Loucy (cell line): ENCODE measurements at regions not wholly inside any gene's neighbourhood (a gene's known extent, or its start where the extent isn't known, plus 50 kb on each side); places are given as distances from the start of the nearest gene placed in this dataset.
A peak's percentile ranks its signal among the peaks of the same experiment; 100 is the strongest.

ENCODE experiments used
- H2AFZ ChIP-seq: fragments of 200-600 bp; sonication (generic); 2 replicates; pipeline ENCODE4 v1.6.0; 2016; ENCODE audit warnings: antibody characterized with exemption, mild to moderate bottlenecking, low read length, moderate library complexity
- H3F3A ChIP-seq: fragments of 200-600 bp; 2 replicates; pipeline ENCODE4 v1.6.0; 2016; ENCODE audit warnings: antibody characterized with exemption, low read depth, mild to moderate bottlenecking
- H3K27me3 ChIP-seq: fragments of 200-600 bp; sonication (generic); 2 replicates; pipeline ENCODE4 v1.6.1; 2014; ENCODE audit warnings: low read length, mild to moderate bottlenecking; ENCODE audit not compliant: insufficient read depth, poor library complexity, severe bottlenecking
- H3K36me3 ChIP-seq: fragments of 200-600 bp; sonication (generic); 2 replicates; pipeline ENCODE4 v1.6.1; 2016; ENCODE audit warnings: low read length; ENCODE audit not compliant: insufficient read depth
- H3K4me1 ChIP-seq: fragments of 200-600 bp; sonication (generic); 2 replicates; pipeline ENCODE4 v1.5.1; 2014; ENCODE audit warnings: low read length, mild to moderate bottlenecking; ENCODE audit not compliant: insufficient read depth, poor library complexity, severe bottlenecking
- H3K4me2 ChIP-seq: fragments of 200-600 bp; sonication (generic); 2 replicates; pipeline ENCODE4 v1.6.0; 2014; ENCODE audit warnings: antibody characterized with exemption, low read length, low read depth, mild to moderate bottlenecking; ENCODE audit not compliant: poor library complexity, severe bottlenecking
- H3K4me3 ChIP-seq: fragments of 200-600 bp; sonication (generic); 2 replicates; pipeline ENCODE4 v1.5.1; 2014; ENCODE audit warnings: low read length, mild to moderate bottlenecking, mixed read lengths; ENCODE audit not compliant: poor library complexity, severe bottlenecking
- H3K79me2 ChIP-seq: fragments of 200-600 bp; sonication (generic); 2 replicates; pipeline ENCODE4 v1.6.1; 2014; ENCODE audit warnings: low read length; ENCODE audit not compliant: insufficient read depth
- H3K9ac ChIP-seq: fragments of 200-600 bp; sonication (generic); 2 replicates; pipeline ENCODE4 v1.6.0; 2014; ENCODE audit warnings: mild to moderate bottlenecking, low read depth, low read length, moderate library complexity; ENCODE audit not compliant: poor library complexity, severe bottlenecking
- H3K9me2 ChIP-seq: fragments of 200-600 bp; sonication (generic); replicated peaks from 2 replicates; pipeline ENCODE4 v1.6.1; 2016; ENCODE audit warnings: low read depth, low read length, mixed read lengths
- H3K9me3 ChIP-seq: fragments of 200-600 bp; sonication (generic); 2 replicates; pipeline ENCODE4 v1.6.1; 2014; ENCODE audit warnings: mild to moderate bottlenecking, antibody characterized with exemption, low read length, low read depth; ENCODE audit not compliant: insufficient read depth
- H4K20me1 ChIP-seq: fragments of 200-600 bp; sonication (generic); 2 replicates; pipeline ENCODE4 v1.6.0; 2014; ENCODE audit warnings: antibody characterized with exemption, low read length, mild to moderate bottlenecking; ENCODE audit not compliant: insufficient read depth, poor library complexity, severe bottlenecking
- CTCF ChIP-seq: fragments of 200-600 bp; sonication (generic); conservative IDR thresholded peaks from 2 replicates; pipeline ENCODE4 v1.5.1; 2014; ENCODE audit warnings: mild to moderate bottlenecking, antibody characterized with exemption, low read length
- EZH2phosphoT487 ChIP-seq: fragments of 200-600 bp; IDR thresholded peaks from 2 replicates; pipeline ENCODE4 v1.6.1; 2018; ENCODE audit warnings: antibody characterized with exemption, mild to moderate bottlenecking, moderate library complexity, borderline replicate concordance

- no peak overlapping the region for H3K4me2 ChIP-seq
- H4K20me1 ChIP-seq: no peaks in the 10 kb centered on the region
- H3F3A ChIP-seq: no peaks in the 10 kb centered on the region
- H2AFZ ChIP-seq: no peak overlapping the region
- H3K9me3 ChIP-seq: no peaks in the 10 kb centered on the region
- H3K4me1 ChIP-seq: peaks cover 6% of the 10 kb centered on the region
- no peaks in the 10 kb centered on the region for H3K27me3 ChIP-seq
- no peak overlapping the region for H3K4me3 ChIP-seq
- no peaks in the 10 kb centered on the region for H3K9me2 ChIP-seq
- TF ChIP-seq EZH2phosphoT487 (no peak), CTCF (no peak)
- H3K9ac ChIP-seq: no peak overlapping the region
- H3K36me3 ChIP-seq: no peaks in the 10 kb centered on the region
- no peaks in the 10 kb centered on the region for H3K79me2 ChIP-seq
Measured at GRCh38 chr2:126775300-126775985, 119.5 kb downstream of the GYPC start.

GRCh38 chr2:126776255-126776654, 120.3 kb downstream of the GYPC start:
- Histone ChIP-seq H3K79me2 (no peaks in the 10 kb centered on the region), H3K9me2 (no peaks in the 10 kb centered on the region), H3K36me3 (no peaks in the 10 kb centered on the region), H3K4me1 (peaks cover 6% of the 10 kb centered on the region), H3F3A (no peaks in the 10 kb centered on the region), H3K4me2 (no peak overlapping the region), H4K20me1 (no peaks in the 10 kb centered on the region), H3K9me3 (no peaks in the 10 kb centered on the region), H2AFZ (no peak overlapping the region), H3K4me3 (no peak overlapping the region), H3K27me3 (no peaks in the 10 kb centered on the region), H3K9ac (no peak overlapping the region)
- TF ChIP-seq EZH2phosphoT487 (no peak), CTCF (no peak)

- Histone ChIP-seq H2AFZ (peak overlapping the region; percentile 99), H3K9ac (peak overlapping the region; percentile 61)
Measured at GRCh38 chr2:126776692-126777619, 121.0 kb downstream of the GYPC start.

More at GRCh38 chr2:126776692-126777619, 121.0 kb downstream of the GYPC start:
- Histone ChIP-seq H3K27me3 (no peaks in the 10 kb centered on the region), H3K79me2 (no peaks in the 10 kb centered on the region), H3F3A (no peaks in the 10 kb centered on the region), H3K9me2 (no peaks in the 10 kb centered on the region), H3K4me3 (peak overlapping the region; percentile 72), H3K4me1 (peaks cover 6% of the 10 kb centered on the region), H4K20me1 (no peaks in the 10 kb centered on the region), H3K4me2 (peak overlapping the region; percentile 73), H3K36me3 (no peaks in the 10 kb centered on the region), H3K9me3 (no peaks in the 10 kb centered on the region)
- TF ChIP-seq EZH2phosphoT487 (no peak), CTCF (peak; percentile 98)
